Osteoblast (primary cell): ENCODE measurements at regions not wholly inside any gene's neighbourhood (a gene's known extent, or its start where the extent isn't known, plus 50 kb on each side); places are given as distances from the start of the nearest gene placed in this dataset.

Experiments
- DNase-seq: peaks from one replicate; pipeline ENCODE4 v3.0.0; 2011; ENCODE audit warnings: low spot score, mixed read lengths; ENCODE audit not compliant: insufficient read length; ENCODE audit errors: missing footprints
- H2AFZ ChIP-seq: 2 replicates; pipeline ENCODE4 v1.6.0; 2011; ENCODE audit warnings: mild to moderate bottlenecking, low read length
- H3K27ac ChIP-seq: 2 replicates; pipeline ENCODE4 v1.5.1; 2011; ENCODE audit warnings: mild to moderate bottlenecking, low read depth, low read length, moderate library complexity
- H3K27me3 ChIP-seq: 2 replicates; pipeline ENCODE4 v1.6.0; 2012; ENCODE audit warnings: mild to moderate bottlenecking, control low read depth, inconsistent platforms, low read length, moderate library complexity; ENCODE audit not compliant: insufficient read depth
- H3K36me3 ChIP-seq: 2 replicates; pipeline ENCODE4 v1.5.1; 2011; ENCODE audit warnings: mild to moderate bottlenecking, low read length, control low read depth, moderate library complexity; ENCODE audit not compliant: insufficient read depth
- H3K4me1 ChIP-seq: 2 replicates; pipeline ENCODE4 v1.5.1; 2011; ENCODE audit warnings: mild to moderate bottlenecking, low read length, control low read depth, moderate library complexity; ENCODE audit not compliant: insufficient read depth
- H3K4me2 ChIP-seq: 2 replicates; pipeline ENCODE4 v1.6.0; 2011; ENCODE audit warnings: mild to moderate bottlenecking, low read length; ENCODE audit not compliant: insufficient read depth
- H3K4me3 ChIP-seq: fragments of 200-600 bp; sonication (generic); 3 replicates; pipeline ENCODE4 v1.5.1; 2012; ENCODE audit warnings: mild to moderate bottlenecking, low read length, inconsistent platforms; ENCODE audit not compliant: insufficient read depth
- H3K79me2 ChIP-seq: 2 replicates; pipeline ENCODE4 v1.6.0; 2012; ENCODE audit warnings: mild to moderate bottlenecking, low read length, control low read depth, inconsistent platforms; ENCODE audit not compliant: insufficient read depth
- H3K9me3 ChIP-seq: 2 replicates; pipeline ENCODE4 v1.5.1; 2011; ENCODE audit warnings: low read depth, low read length, control low read depth
- H4K20me1 ChIP-seq: 2 replicates; pipeline ENCODE4 v1.6.0; 2012; ENCODE audit warnings: mild to moderate bottlenecking, low read length, control low read depth; ENCODE audit not compliant: insufficient read depth
- CTCF ChIP-seq: IDR thresholded peaks from 2 replicates; pipeline ENCODE4 v1.5.1; 2011; ENCODE audit warnings: mild to moderate bottlenecking, low read depth, low read length, moderate library complexity; ENCODE audit errors: extremely low read depth

DNA sequence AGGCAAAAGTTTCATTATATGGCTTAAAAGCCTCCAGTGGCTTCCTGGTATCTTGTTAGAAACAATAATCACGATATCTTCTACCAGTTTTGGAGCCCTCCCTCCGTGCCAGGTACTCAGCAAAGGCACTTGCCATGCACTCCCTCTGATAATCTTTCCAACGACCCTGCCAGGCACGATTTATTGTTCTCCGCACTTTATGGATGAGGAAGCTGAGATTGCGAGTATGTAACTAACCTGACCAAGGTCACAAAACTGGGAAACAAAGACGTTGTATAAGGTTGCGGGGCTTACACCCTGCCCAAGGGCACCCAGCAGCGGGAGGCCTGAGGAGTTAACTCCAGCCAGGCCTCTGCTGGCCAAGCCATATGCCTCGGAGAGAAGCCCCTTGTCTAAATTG lies 218.1 kb downstream of the SNX19 start:
- Histone ChIP-seq H4K20me1 (no peaks in the 10 kb centered on the region), H3K4me1 (no peaks in the 10 kb centered on the region), H3K79me2 (no peaks in the 10 kb centered on the region), H3K27me3 (peaks cover 46% of the 10 kb centered on the region), H2AFZ (no peak overlapping the region), H3K36me3 (no peaks in the 10 kb centered on the region), H3K27ac (no peak overlapping the region), H3K4me2 (no peak overlapping the region), H3K9me3 (no peaks in the 10 kb centered on the region), H3K4me3 (no peak overlapping the region)
- no peak for TF ChIP-seq CTCF
- DNase-seq = no peak

GRCh38 chr11:130699561-130699960 lies 216.7 kb downstream of the SNX19 start:
- peaks cover 34% of the 10 kb centered on the region for H3K27me3 ChIP-seq
- no peak overlapping the region for H3K4me3 ChIP-seq
- H3K36me3 ChIP-seq = no peaks in the 10 kb centered on the region
- no peaks in the 10 kb centered on the region for H4K20me1 ChIP-seq
- H3K9me3 ChIP-seq = no peaks in the 10 kb centered on the region
- H3K4me2 ChIP-seq = no peak overlapping the region
- no peaks in the 10 kb centered on the region for H3K79me2 ChIP-seq
- H3K4me1 ChIP-seq = no peaks in the 10 kb centered on the region
- TF ChIP-seq CTCF = no peak
- no peak overlapping the region for H2AFZ ChIP-seq
- no peak overlapping the region for H3K27ac ChIP-seq
- no peak for DNase-seq

GRCh38 chr11:130700092-130700491 lies 216.2 kb downstream of the SNX19 start:
- TF ChIP-seq CTCF = no peak
- H3K27ac ChIP-seq = no peak overlapping the region
- H3K4me2 ChIP-seq = no peak overlapping the region
- no peak overlapping the region for H2AFZ ChIP-seq
- no peak overlapping the region for H3K4me3 ChIP-seq
- peaks cover 30% of the 10 kb centered on the region for H3K27me3 ChIP-seq
- no peaks in the 10 kb centered on the region for H3K79me2 ChIP-seq
- H3K36me3 ChIP-seq = no peaks in the 10 kb centered on the region
- no peak for DNase-seq
- no peaks in the 10 kb centered on the region for H4K20me1 ChIP-seq
- no peaks in the 10 kb centered on the region for H3K9me3 ChIP-seq
- no peaks in the 10 kb centered on the region for H3K4me1 ChIP-seq

DNA sequence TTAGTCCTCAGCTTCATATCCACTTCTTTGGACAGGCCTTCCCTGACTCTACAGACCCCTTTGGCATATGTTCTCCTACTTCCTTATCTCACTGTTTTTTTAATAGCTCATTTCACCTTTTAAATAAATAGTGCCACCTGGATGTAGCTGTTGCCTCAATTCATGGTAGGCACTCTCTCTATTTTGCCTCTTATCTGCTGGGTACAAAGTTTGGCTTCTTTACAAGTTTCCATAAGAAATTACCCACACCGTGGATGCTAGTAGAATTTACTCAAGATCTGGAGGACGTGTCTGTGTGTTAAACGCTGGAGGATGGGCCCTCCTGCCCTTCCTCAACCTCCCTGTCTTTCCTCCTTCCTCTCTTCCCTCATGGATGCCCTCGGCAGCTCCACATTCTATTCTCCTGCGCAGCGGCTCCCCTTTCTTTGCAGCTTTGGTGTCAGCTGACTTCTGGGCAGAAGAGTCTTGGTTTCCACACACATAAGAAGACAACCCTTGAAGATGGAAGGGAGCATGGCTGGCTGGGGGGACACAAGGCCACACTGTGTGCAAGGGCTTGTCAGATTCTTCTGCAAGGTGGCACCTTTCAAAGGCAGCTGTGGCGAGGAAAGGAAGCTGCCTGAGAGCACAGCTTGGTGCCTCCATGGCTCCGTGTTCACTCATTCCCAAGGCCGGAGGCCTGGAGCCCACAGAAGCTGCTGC lies 212.6 kb downstream of the SNX19 start:
- H3K27ac ChIP-seq = no peak overlapping the region
- H3K4me1 ChIP-seq = peaks cover 20% of the 10 kb centered on the region
- H3K79me2 ChIP-seq = no peaks in the 10 kb centered on the region
- no peaks in the 10 kb centered on the region for H4K20me1 ChIP-seq
- H2AFZ ChIP-seq = no peak overlapping the region
- H3K9me3 ChIP-seq = no peaks in the 10 kb centered on the region
- H3K27me3 ChIP-seq = peaks cover 10% of the 10 kb centered on the region
- no peak overlapping the region for H3K4me3 ChIP-seq
- TF ChIP-seq CTCF = no peak
- no peak for DNase-seq
- H3K4me2 ChIP-seq = no peak overlapping the region
- no peaks in the 10 kb centered on the region for H3K36me3 ChIP-seq
